ENCODE measurements at regions not wholly inside any gene's neighbourhood (a gene's known extent, or its start where the extent isn't known, plus 50 kb on each side); places are given as distances from the start of the nearest gene placed in this dataset.

- TF ChIP-seq RBAK (tag by site-specific recombination; IDR thresholded peaks at IDR 0.05) (no peak), GLIS2 (tag by site-specific recombination; IDR thresholded peaks at IDR 0.05) (no peak), ZNF654 (tag by site-specific recombination; IDR thresholded peaks at IDR 0.05; ENCODE audit: low read depth) (no peak), ZNF558 (tag by site-specific recombination; IDR thresholded peaks at IDR 0.05) (no peak), ZNF658 (tag by site-specific recombination; IDR thresholded peaks at IDR 0.05) (no peak), ZSCAN23 (tag by site-specific recombination; IDR thresholded peaks at IDR 0.05) (no peak)
- TF ChIP-seq, protein P1, sequence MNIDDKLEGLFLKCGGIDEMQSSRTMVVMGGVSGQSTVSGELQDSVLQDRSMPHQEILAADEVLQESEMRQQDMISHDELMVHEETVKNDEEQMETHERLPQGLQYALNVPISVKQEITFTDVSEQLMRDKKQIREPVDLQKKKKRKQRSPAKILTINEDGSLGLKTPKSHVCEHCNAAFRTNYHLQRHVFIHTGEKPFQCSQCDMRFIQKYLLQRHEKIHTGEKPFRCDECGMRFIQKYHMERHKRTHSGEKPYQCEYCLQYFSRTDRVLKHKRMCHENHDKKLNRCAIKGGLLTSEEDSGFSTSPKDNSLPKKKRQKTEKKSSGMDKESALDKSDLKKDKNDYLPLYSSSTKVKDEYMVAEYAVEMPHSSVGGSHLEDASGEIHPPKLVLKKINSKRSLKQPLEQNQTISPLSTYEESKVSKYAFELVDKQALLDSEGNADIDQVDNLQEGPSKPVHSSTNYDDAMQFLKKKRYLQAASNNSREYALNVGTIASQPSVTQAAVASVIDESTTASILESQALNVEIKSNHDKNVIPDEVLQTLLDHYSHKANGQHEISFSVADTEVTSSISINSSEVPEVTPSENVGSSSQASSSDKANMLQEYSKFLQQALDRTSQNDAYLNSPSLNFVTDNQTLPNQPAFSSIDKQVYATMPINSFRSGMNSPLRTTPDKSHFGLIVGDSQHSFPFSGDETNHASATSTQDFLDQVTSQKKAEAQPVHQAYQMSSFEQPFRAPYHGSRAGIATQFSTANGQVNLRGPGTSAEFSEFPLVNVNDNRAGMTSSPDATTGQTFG (tag by site-specific recombination; IDR thresholded peaks at IDR 0.05; ENCODE audit: borderline replicate concordance) = no peak
Measured at GRCh38 chr16:35744726-35745125, 2285.3 kb downstream of the TP53TG3F start (continued).

DNA sequence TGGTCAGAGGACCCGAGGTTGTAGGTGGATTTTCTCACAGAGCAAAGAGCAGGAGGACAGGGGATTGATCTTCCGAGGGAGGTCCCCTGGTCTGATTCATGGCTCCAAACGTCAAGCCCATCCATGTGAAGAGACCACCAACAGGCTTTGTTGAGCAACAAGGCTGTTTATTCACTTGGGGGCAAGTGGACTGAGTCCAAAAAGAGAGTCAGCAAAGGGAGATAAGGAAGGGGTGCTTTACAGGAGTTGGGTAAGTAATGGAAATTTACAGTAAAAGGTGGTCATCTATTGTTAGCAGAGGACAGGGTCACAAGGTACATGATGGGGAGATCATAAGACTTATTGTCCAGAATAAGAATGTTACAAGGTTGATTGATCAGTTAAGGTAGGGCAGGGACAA lies 2285.8 kb downstream of the TP53TG3F start:
- no peaks in the 10 kb centered on the region for H3K36me3 ChIP-seq (ENCODE audit: control insufficient read depth in 2 of 2, insufficient read depth in 1 of 2, low read length in 2 of 2)
- no peak overlapping the region for H3K4me3 ChIP-seq (ENCODE audit: low read depth, low read length)
- POLR2A ChIA-PET = no interaction called here
- no peaks in the 10 kb centered on the region for H3K4me1 ChIP-seq (ENCODE audit: control insufficient read depth, insufficient read depth, low read length)
- TF ChIP-seq ZNF146 (tag by site-specific recombination; IDR thresholded peaks at IDR 0.05) (no peak), ZNF155 (tag by site-specific recombination; IDR thresholded peaks at IDR 0.05) (no peak), GLI2 (tag by site-specific recombination; IDR thresholded peaks at IDR 0.05; ENCODE audit: borderline replicate concordance, low read depth) (no peak), ZNF132 (tag by site-specific recombination; IDR thresholded peaks at IDR 0.05; ENCODE audit: borderline replicate concordance) (no peak)
- no peaks in the 10 kb centered on the region for H3K9me3 ChIP-seq (ENCODE audit: control insufficient read depth, insufficient read depth, low read depth, low read length)
- H3K27ac ChIP-seq (ENCODE audit: extremely low read depth, low read depth, low read length) = no peak overlapping the region
- CTCF ChIA-PET = no interaction called here

GRCh38 chr16:35745821-35746248 lies 2286.4 kb downstream of the TP53TG3F start:
- ChIA-PET CTCF (no interaction called here), POLR2A (no interaction called here)
- TF ChIP-seq, protein P2, sequence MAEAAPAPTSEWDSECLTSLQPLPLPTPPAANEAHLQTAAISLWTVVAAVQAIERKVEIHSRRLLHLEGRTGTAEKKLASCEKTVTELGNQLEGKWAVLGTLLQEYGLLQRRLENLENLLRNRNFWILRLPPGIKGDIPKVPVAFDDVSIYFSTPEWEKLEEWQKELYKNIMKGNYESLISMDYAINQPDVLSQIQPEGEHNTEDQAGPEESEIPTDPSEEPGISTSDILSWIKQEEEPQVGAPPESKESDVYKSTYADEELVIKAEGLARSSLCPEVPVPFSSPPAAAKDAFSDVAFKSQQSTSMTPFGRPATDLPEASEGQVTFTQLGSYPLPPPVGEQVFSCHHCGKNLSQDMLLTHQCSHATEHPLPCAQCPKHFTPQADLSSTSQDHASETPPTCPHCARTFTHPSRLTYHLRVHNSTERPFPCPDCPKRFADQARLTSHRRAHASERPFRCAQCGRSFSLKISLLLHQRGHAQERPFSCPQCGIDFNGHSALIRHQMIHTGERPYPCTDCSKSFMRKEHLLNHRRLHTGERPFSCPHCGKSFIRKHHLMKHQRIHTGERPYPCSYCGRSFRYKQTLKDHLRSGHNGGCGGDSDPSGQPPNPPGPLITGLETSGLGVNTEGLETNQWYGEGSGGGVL (tag by site-specific recombination; IDR thresholded peaks at IDR 0.05) = no peak
- TF ChIP-seq ZNF354C (tag by site-specific recombination; IDR thresholded peaks at IDR 0.05; ENCODE audit: borderline replicate concordance, low read depth) = no peak
- H3K9me3 ChIP-seq (ENCODE audit: control insufficient read depth, insufficient read depth, low read depth, low read length) = no peaks in the 10 kb centered on the region
- H3K36me3 ChIP-seq (ENCODE audit: control insufficient read depth in 2 of 2, insufficient read depth in 1 of 2, low read length in 2 of 2) = no peaks in the 10 kb centered on the region
- no peak overlapping the region for H3K27ac ChIP-seq (ENCODE audit: extremely low read depth, low read depth, low read length)
- no peaks in the 10 kb centered on the region for H3K4me1 ChIP-seq (ENCODE audit: control insufficient read depth, insufficient read depth, low read length)
- H3K4me3 ChIP-seq (ENCODE audit: low read depth, low read length) = no peak overlapping the region

GRCh38 chr16:35746281-35746962 lies 2287.0 kb downstream of the TP53TG3F start:
- H3K9me3 ChIP-seq (ENCODE audit: control insufficient read depth, insufficient read depth, low read depth, low read length) = no peaks in the 10 kb centered on the region
- no peaks in the 10 kb centered on the region for H3K4me1 ChIP-seq (ENCODE audit: control insufficient read depth, insufficient read depth, low read length)
- H3K4me3 ChIP-seq (ENCODE audit: low read depth, low read length) = no peak overlapping the region
- H3K27ac ChIP-seq (ENCODE audit: extremely low read depth, low read depth, low read length) = no peak overlapping the region
- ChIA-PET POLR2A (no interaction called here), CTCF (no interaction called here)
- H3K36me3 ChIP-seq (ENCODE audit: control insufficient read depth in 2 of 2, insufficient read depth in 1 of 2, low read length in 2 of 2) = no peaks in the 10 kb centered on the region
- no peak for TF ChIP-seq ZNF311 (tag by site-specific recombination; IDR thresholded peaks at IDR 0.05; ENCODE audit: borderline replicate concordance)
- no peak for TF ChIP-seq MYNN (tag by site-specific recombination; IDR thresholded peaks at IDR 0.05; ENCODE audit: borderline replicate concordance)
- TF ChIP-seq ZNF561 (tag by site-specific recombination; IDR thresholded peaks at IDR 0.05; ENCODE audit: borderline replicate concordance) = no peak
- TF ChIP-seq ZFP37 (tag by site-specific recombination; IDR thresholded peaks at IDR 0.05) = no peak
- TF ChIP-seq ZNF292 (tag by site-specific recombination; IDR thresholded peaks at IDR 0.05; ENCODE audit: borderline replicate concordance, low read depth) = no peak
- no peak for TF ChIP-seq ZNF768 (tag by site-specific recombination; IDR thresholded peaks at IDR 0.05)
- no peak for TF ChIP-seq ZBTB21 (tag by site-specific recombination; IDR thresholded peaks at IDR 0.05)
- no peak for TF ChIP-seq TSHZ1 (tag by site-specific recombination; IDR thresholded peaks at IDR 0.05; ENCODE audit: borderline replicate concordance)
